Inferior parietal cortex (tissue), 1 donor: ENCODE measurements at regions not wholly inside any gene's neighbourhood (a gene's known extent, or its start where the extent isn't known, plus 50 kb on each side); places are given as distances from the start of the nearest gene placed in this dataset.

Experiments used
- DNase-seq: peaks from one replicate; pipeline ENCODE4 v3.0.0-alpha.2; 2016; ENCODE audit errors: extremely low spot score

GRCh38 chr6:54991761-54992330, 145.3 kb downstream of the FAM83B start:
- DNase-seq = no peak

- no peak for DNase-seq
Observed at GRCh38 chr6:54992789-54993188, 146.2 kb downstream of the FAM83B start.

GRCh38 chr6:54993294-54993693, 146.7 kb downstream of the FAM83B start:
- no peak for DNase-seq

- no peak for DNase-seq
Observed at GRCh38 chr6:54993948-54994347, 147.4 kb downstream of the FAM83B start.

GRCh38 chr6:54998576-54998975, 152.0 kb downstream of the FAM83B start:
- DNase-seq = no peak

GRCh38 chr6:55003719-55004430, 157.3 kb downstream of the FAM83B start:
- peak; percentile 8 for DNase-seq

GRCh38 chr6:55009131-55009530, 162.6 kb downstream of the FAM83B start:
- no peak for DNase-seq

- no peak for DNase-seq
Observed at GRCh38 chr6:55011034-55011433, 163.3 kb upstream of the HCRTR2 start.

- no peak for DNase-seq
Observed at GRCh38 chr6:55012454-55012853, 161.9 kb upstream of the HCRTR2 start.

GRCh38 chr6:55014321-55015088, 159.8 kb upstream of the HCRTR2 start:
- no peak for DNase-seq

GRCh38 chr6:55016261-55016660, 158.1 kb upstream of the HCRTR2 start:
- DNase-seq = no peak

- no peak for DNase-seq
Observed at GRCh38 chr6:55017555-55018300, 156.6 kb upstream of the HCRTR2 start.

- no peak for DNase-seq
Observed at GRCh38 chr6:55019591-55019990, 154.7 kb upstream of the HCRTR2 start.

- no peak for DNase-seq
Observed at GRCh38 chr6:55023230-55023629, 151.1 kb upstream of the HCRTR2 start.

GRCh38 chr6:55033016-55033546, 141.2 kb upstream of the HCRTR2 start:
- no peak for DNase-seq

GRCh38 chr6:55034752-55035151, 139.6 kb upstream of the HCRTR2 start:
- DNase-seq = no peak

- no peak for DNase-seq
Observed at GRCh38 chr6:55040102-55040848, 134.0 kb upstream of the HCRTR2 start.

GRCh38 chr6:55046869-55047422, 127.4 kb upstream of the HCRTR2 start:
- DNase-seq = no peak

GRCh38 chr6:55047451-55048044, 126.8 kb upstream of the HCRTR2 start:
- DNase-seq = no peak

- DNase-seq = no peak
Observed at GRCh38 chr6:55049866-55050265, 124.4 kb upstream of the HCRTR2 start.

GRCh38 chr6:55052846-55053245, 121.5 kb upstream of the HCRTR2 start:
- no peak for DNase-seq
